AG04449 (cell line): ENCODE measurements at regions not wholly inside any gene's neighbourhood (a gene's known extent, or its start where the extent isn't known, plus 50 kb on each side); places are given as distances from the start of the nearest gene placed in this dataset.

ENCODE experiments used
- CTCF ChIA-PET: fragments of 350-600 bp; formaldehyde crosslinking; extraction: SDS; loops from one replicate; lab custom pipeline; 2021; ENCODE audit warnings: antibody characterized with exemption; lab: Yijun Ruan, JAX
- POLR2A ChIA-PET: fragments of 400-600, 350-600 bp; formaldehyde crosslinking; extraction: SDS; loops from one replicate; lab custom pipeline; 2020; ENCODE audit warnings: antibody characterized with exemption, inconsistent platforms; lab: Yijun Ruan, JAX
- DNase-seq: peaks from one replicate; pipeline ENCODE4 v3.0.0-alpha.2; 2010; ENCODE audit warnings: low read depth, low spot score
- H3K4me3 ChIP-seq: 2 replicates; pipeline ENCODE4 v1.5.1; 2011; ENCODE audit warnings: low read depth, mild to moderate bottlenecking, control low read depth, low read length
- CTCF ChIP-seq: IDR thresholded peaks from one replicate; pipeline ENCODE4 v1.5.1; 2011; ENCODE audit warnings: mild to moderate bottlenecking, moderate library complexity, low read length, control low read depth, inconsistent platforms; ENCODE audit not compliant: insufficient read depth; ENCODE audit errors: missing control alignments

DNA sequence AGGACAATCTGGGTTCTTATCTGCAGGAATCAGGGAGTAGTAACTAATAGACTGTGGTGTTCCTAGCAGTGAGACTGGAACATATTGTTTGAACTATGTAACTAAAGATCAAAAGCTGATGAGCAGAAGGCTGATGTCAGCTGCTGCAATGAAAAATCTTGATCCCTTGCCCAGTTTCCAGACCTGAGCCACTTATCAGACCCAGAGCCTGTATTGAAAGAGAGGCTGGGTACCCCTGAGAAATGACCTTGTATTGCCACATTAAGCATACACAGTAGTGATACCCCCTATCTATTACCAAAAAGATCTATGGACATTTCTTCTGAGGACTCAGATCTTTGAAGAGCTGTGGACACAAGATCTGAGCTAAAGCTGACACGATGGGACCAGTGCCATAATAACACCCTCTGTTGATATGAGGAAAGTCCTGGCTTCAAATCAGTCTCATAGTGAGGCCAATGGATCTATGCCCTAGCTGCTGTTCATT is 178.0 kb upstream of the GALNT2 start:
- no peak overlapping the region for H3K4me3 ChIP-seq
- CTCF ChIA-PET, result no interaction called here
- POLR2A ChIA-PET, result no interaction called here
- TF ChIP-seq CTCF, result no peak
- no peak for DNase-seq

GRCh38 chr1:229891227-229891626 is 175.8 kb upstream of the GALNT2 start:
- TF ChIP-seq CTCF, result no peak
- POLR2A ChIA-PET, result no interaction called here
- DNase-seq, result no peak
- CTCF ChIA-PET, result no interaction called here
- H3K4me3 ChIP-seq, result no peak overlapping the region

DNA sequence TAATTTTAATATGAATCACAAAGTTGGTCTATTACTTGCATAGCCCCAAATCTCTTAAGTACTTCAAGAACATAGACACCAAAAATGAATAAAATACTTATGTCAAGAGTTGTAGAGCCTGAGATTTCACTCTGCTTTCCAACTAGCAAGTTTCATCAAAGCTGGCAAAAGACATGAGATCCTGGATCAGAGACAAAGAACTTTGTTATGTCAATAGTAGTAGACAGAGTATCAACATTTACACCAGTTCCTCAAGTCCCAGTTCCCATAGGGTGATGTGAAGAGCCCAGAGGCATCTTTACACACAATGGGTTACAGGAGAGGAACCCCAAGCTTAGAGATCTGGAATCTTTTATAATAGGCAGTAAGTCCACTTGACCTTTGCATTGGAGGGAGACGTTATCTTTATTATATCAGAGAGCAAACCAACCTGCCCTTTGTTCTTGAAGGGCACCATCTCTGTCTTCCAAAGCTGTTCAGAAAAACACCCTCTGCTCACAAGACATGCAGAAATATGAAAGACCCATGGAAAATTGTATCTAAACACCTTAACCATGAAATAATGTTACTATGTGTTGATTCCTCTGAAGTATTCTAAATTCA is 174.4 kb upstream of the GALNT2 start:
- CTCF ChIA-PET, result no interaction called here
- POLR2A ChIA-PET, result no interaction called here
- no peak for TF ChIP-seq CTCF
- no peak for DNase-seq
- no peak overlapping the region for H3K4me3 ChIP-seq

DNA sequence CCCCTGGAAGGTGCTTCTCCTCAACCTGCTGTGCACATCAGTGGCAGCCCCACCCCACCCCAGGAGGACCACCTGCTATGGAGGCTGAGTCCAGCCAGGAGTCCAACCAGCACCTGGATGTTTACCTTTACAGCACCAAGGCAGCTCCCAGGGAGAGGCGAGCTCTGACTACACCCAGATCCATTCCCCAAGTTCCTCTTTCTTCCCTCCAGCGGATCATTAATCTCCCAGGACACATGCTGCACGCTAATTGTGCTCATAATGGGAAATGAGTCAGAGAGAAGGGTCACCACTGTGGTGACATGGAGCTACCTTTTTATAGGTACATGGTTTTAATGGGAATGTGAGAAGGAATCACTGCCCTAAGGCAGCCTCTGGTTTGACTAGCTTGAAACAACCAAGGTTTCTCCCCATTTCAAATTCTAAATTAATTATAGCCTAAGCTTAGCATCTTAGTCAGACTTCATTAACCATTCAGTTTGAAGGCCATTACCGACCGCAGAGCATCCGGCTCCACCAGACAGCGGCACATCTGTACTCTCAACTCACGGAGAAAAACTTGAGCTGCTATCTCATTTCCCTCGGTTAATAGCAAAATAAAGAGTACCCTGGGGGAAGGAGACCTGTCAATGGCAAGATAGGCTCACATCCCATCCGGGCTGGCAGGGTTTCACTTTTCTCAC is 173.1 kb upstream of the GALNT2 start:
- DNase-seq, result no peak
- POLR2A ChIA-PET, result no interaction called here
- H3K4me3 ChIP-seq, result no peak overlapping the region
- no peak for TF ChIP-seq CTCF
- CTCF ChIA-PET, result no interaction called here

- no peak for DNase-seq
- TF ChIP-seq CTCF, result no peak
- no peak overlapping the region for H3K4me3 ChIP-seq
- CTCF ChIA-PET, result no interaction called here
- POLR2A ChIA-PET, result no interaction called here
These were observed 172.5 kb upstream of the GALNT2 start for GRCh38 chr1:229894532-229894931.

- H3K4me3 ChIP-seq, result no peak overlapping the region
- TF ChIP-seq CTCF, result no peak
- DNase-seq, result no peak
- ChIA-PET POLR2A (no interaction called here), CTCF (interaction anchor here (0.9 kb wide), 1 partner anchor 8 kb away, joined by 3 read pairs; no protein-coding TSS in a partner anchor)
These were observed 171.4 kb upstream of the GALNT2 start for GRCh38 chr1:229895605-229896004.
